Right cardiac atrium (tissue), 5 donors: ENCODE measurements at regions not wholly inside any gene's neighbourhood (a gene's known extent, or its start where the extent isn't known, plus 50 kb on each side); places are given as distances from the start of the nearest gene placed in this dataset.

Source experiments
- ATAC-seq, 2 donors: fragments of 200-7000 bp; cut with Tn5 transposase; one replicate each; pipeline versions ENCODE4 v1.8.0 to v1.9.1; 2020; ENCODE audit warnings: moderate library complexity in 2 of 2, mild to moderate bottlenecking in 1 of 2
- DNase-seq, 3 donors: peaks; one replicate each; pipeline ENCODE4 v3.0.0-alpha.2; 2020
- H3K27ac ChIP-seq: one replicate; pipeline ENCODE4 v1.5.1; 2013; ENCODE audit warnings: mild to moderate bottlenecking, low read length, control low read depth, moderate library complexity
- H3K27me3 ChIP-seq: one replicate; pipeline ENCODE4 v1.6.1; 2013; ENCODE audit not compliant: control insufficient read depth, insufficient read depth
- H3K4me1 ChIP-seq: one replicate; pipeline ENCODE4 v1.6.1; 2013; ENCODE audit warnings: low read length; ENCODE audit not compliant: control insufficient read depth, insufficient read depth
- H3K4me3 ChIP-seq: one replicate; pipeline ENCODE4 v1.5.1; 2013; ENCODE audit warnings: low read length, control low read depth
- H3K9me3 ChIP-seq: one replicate; pipeline ENCODE4 v1.6.1; 2013; ENCODE audit warnings: low read length; ENCODE audit not compliant: control insufficient read depth
- WGBS: extraction: QIAGEN DNeasy Blood & Tissue Kit; methylation state at CpG from one replicate; pipeline ENCODE4 v1.1.7; 2013; 5-methylcytosine and 5-hydroxymethylcytosine counted together
- intact Hi-C, 4 donors: fragments of 100-400 bp; cut with DNase I; formaldehyde crosslinking; loops; one replicate each; pipeline versions ENCODE4 v1.11.0 to v1.14.0; 2022 to 2023
- donor health status: healthy with polysubstance abuse.
- donor health status: DM: no; HTN: yes; CAD: no.
- donor health status: DM: no; HTN: no; CAD: no.
- donor health status: DM: no; HTN: yes; CAD: no; lungs with severe emphysema.
- donor health status: DM: yes; HTN: yes; CAD: no.

GRCh38 chr18:42231284-42231683, 276.2 kb downstream of the PIK3C3 start:
- DNase-seq (no peak), ATAC-seq (no peak)
- Histone ChIP-seq H3K4me3 (no peak overlapping the region), H3K27me3 (no peaks in the 10 kb centered on the region), H3K27ac (no peak overlapping the region), H3K4me1 (no peaks in the 10 kb centered on the region), H3K9me3 (no peaks in the 10 kb centered on the region)
- intact Hi-C loops = no loop called here

- no peak for DNase-seq
- Histone ChIP-seq H3K9me3 (no peaks in the 10 kb centered on the region), H3K4me3 (no peak overlapping the region), H3K27ac (no peak overlapping the region), H3K27me3 (no peaks in the 10 kb centered on the region), H3K4me1 (no peaks in the 10 kb centered on the region)
- WGBS = 73% methylated on average over 2 of the region's 2 CpGs
- intact Hi-C loops = no loop called here
- ATAC-seq = no peak
These were observed 276.8 kb downstream of the PIK3C3 start for GRCh38 chr18:42231796-42232195.

- no peak overlapping the region for H3K4me3 ChIP-seq
- intact Hi-C loops = no loop called here
- no peaks in the 10 kb centered on the region for H3K9me3 ChIP-seq
- H3K4me1 ChIP-seq = no peaks in the 10 kb centered on the region
- no peak overlapping the region for H3K27ac ChIP-seq
- ATAC-seq = no peak
- H3K27me3 ChIP-seq = no peaks in the 10 kb centered on the region
- DNase-seq = no peak
These were observed 278.9 kb downstream of the PIK3C3 start for GRCh38 chr18:42233908-42234307.

- Histone ChIP-seq H3K27me3 (no peaks in the 10 kb centered on the region), H3K4me3 (no peak overlapping the region), H3K27ac (no peak overlapping the region), H3K9me3 (no peaks in the 10 kb centered on the region), H3K4me1 (no peaks in the 10 kb centered on the region)
- no peak for DNase-seq
- no peak for ATAC-seq
- 56% methylated on average over 5 of the region's 5 CpGs for WGBS
- intact Hi-C loops = no loop called here
These were observed 287.7 kb downstream of the PIK3C3 start for GRCh38 chr18:42242758-42243157.

- no peaks in the 10 kb centered on the region for H3K27me3 ChIP-seq
- intact Hi-C loops = no loop called here
- no peak overlapping the region for H3K27ac ChIP-seq
- ATAC-seq = no peak
- no peaks in the 10 kb centered on the region for H3K4me1 ChIP-seq
- H3K9me3 ChIP-seq = no peaks in the 10 kb centered on the region
- WGBS = 79% methylated on average over 4 of the region's 4 CpGs
- no peak for DNase-seq
- H3K4me3 ChIP-seq = no peak overlapping the region
These were observed 290.1 kb downstream of the PIK3C3 start for GRCh38 chr18:42245137-42245536.

- intact Hi-C loops = no loop called here
These were observed 301.1 kb downstream of the PIK3C3 start for GRCh38 chr18:42255908-42256765.

GRCh38 chr18:42258301-42258965, 303.4 kb downstream of the PIK3C3 start:
- DNase-seq = no peak
- H3K4me3 ChIP-seq = no peak overlapping the region
- 75% methylated on average over 2 of the region's 2 CpGs for WGBS
- no peak overlapping the region for H3K27ac ChIP-seq
- H3K27me3 ChIP-seq = no peaks in the 10 kb centered on the region
- no peak for ATAC-seq
- intact Hi-C loops = no loop called here
- no peaks in the 10 kb centered on the region for H3K4me1 ChIP-seq
- H3K9me3 ChIP-seq = no peaks in the 10 kb centered on the region

More at GRCh38 chr18:42255908-42256765, 301.1 kb downstream of the PIK3C3 start:
- Histone ChIP-seq H3K27me3 (no peaks in the 10 kb centered on the region), H3K27ac (no peak overlapping the region), H3K4me1 (no peaks in the 10 kb centered on the region), H3K9me3 (no peaks in the 10 kb centered on the region), H3K4me3 (no peak overlapping the region)
- ATAC-seq (no peak), DNase-seq (no peak)
- 87% methylated on average over 5 of the region's 5 CpGs for WGBS

- H3K27ac ChIP-seq = no peak overlapping the region
- ATAC-seq = no peak
- no peak overlapping the region for H3K4me3 ChIP-seq
- DNase-seq = no peak
- H3K4me1 ChIP-seq = no peaks in the 10 kb centered on the region
- intact Hi-C loops = no loop called here
- H3K27me3 ChIP-seq = no peaks in the 10 kb centered on the region
- H3K9me3 ChIP-seq = no peaks in the 10 kb centered on the region
- WGBS = 71% methylated on average over 1 of the region's 1 CpG
These were observed 306.7 kb downstream of the PIK3C3 start for GRCh38 chr18:42261731-42262130.

- no peak overlapping the region for H3K4me3 ChIP-seq
- no peak for DNase-seq
- H3K9me3 ChIP-seq = no peaks in the 10 kb centered on the region
- H3K27ac ChIP-seq = no peak overlapping the region
- no peaks in the 10 kb centered on the region for H3K27me3 ChIP-seq
- intact Hi-C loops = no loop called here
- ATAC-seq = no peak
- no peaks in the 10 kb centered on the region for H3K4me1 ChIP-seq
These were observed 309.5 kb downstream of the PIK3C3 start for GRCh38 chr18:42264497-42264896.

GRCh38 chr18:42268186-42268725, 313.2 kb downstream of the PIK3C3 start:
- WGBS = 71% methylated on average over 7 of the region's 7 CpGs
- Histone ChIP-seq H3K9me3 (no peaks in the 10 kb centered on the region), H3K27me3 (no peaks in the 10 kb centered on the region), H3K27ac (no peak overlapping the region), H3K4me1 (no peaks in the 10 kb centered on the region), H3K4me3 (no peak overlapping the region)
- intact Hi-C loops = no loop called here
- ATAC-seq = no peak
- no peak for DNase-seq

GRCh38 chr18:42268798-42269197, 313.8 kb downstream of the PIK3C3 start:
- DNase-seq (no peak), ATAC-seq (no peak)
- Histone ChIP-seq H3K9me3 (no peaks in the 10 kb centered on the region), H3K4me3 (no peak overlapping the region), H3K4me1 (no peaks in the 10 kb centered on the region), H3K27me3 (no peaks in the 10 kb centered on the region), H3K27ac (no peak overlapping the region)
- WGBS = 64% methylated on average over 5 of the region's 5 CpGs
- intact Hi-C loops = no loop called here
